OCI-LY1 (cell line): ENCODE measurements at regions not wholly inside any gene's neighbourhood (a gene's known extent, or its start where the extent isn't known, plus 50 kb on each side); places are given as distances from the start of the nearest gene placed in this dataset.

Experiments
- H2AFZ ChIP-seq: fragments of 200-600 bp; sonication (generic), shearing (Covaris generic); 2 replicates; pipeline ENCODE4 v1.6.0; 2014; ENCODE audit warnings: antibody characterized with exemption, mild to moderate bottlenecking, low read length
- H3F3A ChIP-seq: fragments of 200-600 bp; sonication (generic), shearing (Covaris generic); 2 replicates; pipeline ENCODE4 v1.6.0; 2014; ENCODE audit warnings: mild to moderate bottlenecking, antibody characterized with exemption, low read length, moderate library complexity; ENCODE audit not compliant: insufficient read depth
- H3K27ac ChIP-seq: fragments of 200-600 bp; sonication (generic); 2 replicates; pipeline ENCODE4 v1.5.1; 2014; ENCODE audit warnings: low read length, mixed run types, mild to moderate bottlenecking, low read depth; ENCODE audit not compliant: poor library complexity, severe bottlenecking
- H3K27me3 ChIP-seq: fragments of 200-600 bp; sonication (generic); 2 replicates; pipeline ENCODE4 v1.6.0; 2014; ENCODE audit warnings: antibody characterized with exemption, mild to moderate bottlenecking, low read length, moderate library complexity; ENCODE audit not compliant: insufficient read depth
- H3K36me3 ChIP-seq: fragments of 200-600 bp; sonication (generic); 2 replicates; pipeline ENCODE4 v1.6.1; 2014; ENCODE audit warnings: mild to moderate bottlenecking, antibody characterized with exemption, low read length, moderate library complexity, mixed read lengths; ENCODE audit not compliant: insufficient read depth
- H3K4me1 ChIP-seq: fragments of 200-600 bp; sonication (generic); 2 replicates; pipeline ENCODE4 v1.5.1; 2014; ENCODE audit warnings: mild to moderate bottlenecking, low read length, moderate library complexity; ENCODE audit not compliant: insufficient read depth, severe bottlenecking
- H3K4me2 ChIP-seq: fragments of 200-600 bp; sonication (generic), shearing (Covaris generic); 2 replicates; pipeline ENCODE4 v1.6.1; 2014; ENCODE audit warnings: low read length
- H3K4me3 ChIP-seq: fragments of 200-600 bp; sonication (generic); 2 replicates; pipeline ENCODE4 v1.5.1; 2014; ENCODE audit warnings: low read length, low read depth, mild to moderate bottlenecking, mixed read lengths; ENCODE audit not compliant: poor library complexity, severe bottlenecking
- H3K79me2 ChIP-seq: fragments of 200-600 bp; shearing (Covaris generic); 2 replicates; pipeline ENCODE4 v1.6.1; 2016; ENCODE audit warnings: mixed run types, low read length, mixed read lengths; ENCODE audit not compliant: insufficient read depth
- H3K9ac ChIP-seq: fragments of 200-600 bp; sonication (generic), shearing (Covaris generic); 2 replicates; pipeline ENCODE4 v1.6.1; 2014; ENCODE audit warnings: mild to moderate bottlenecking, low read length, mixed read lengths
- H3K9me2 ChIP-seq: fragments of 200-600 bp; sonication (generic), shearing (Covaris generic); 2 replicates; pipeline ENCODE4 v1.6.1; 2014; ENCODE audit warnings: low read depth, mild to moderate bottlenecking, low read length, mixed read lengths
- H3K9me3 ChIP-seq: fragments of 200-600 bp; shearing (Covaris generic); 2 replicates; pipeline ENCODE4 v1.6.1; 2014; ENCODE audit warnings: low read length, mixed read lengths
- H4K20me1 ChIP-seq: fragments of 200-600 bp; sonication (generic), shearing (Covaris generic); 2 replicates; pipeline ENCODE4 v1.6.0; 2016; ENCODE audit warnings: mild to moderate bottlenecking, low read length; ENCODE audit not compliant: insufficient read depth
- EZH2 ChIP-seq: fragments of 200-600 bp; sonication (generic), shearing (Covaris generic); IDR thresholded peaks from 2 replicates; pipeline ENCODE4 v1.8.0; 2017; ENCODE audit warnings: borderline replicate concordance, mixed run types, mild to moderate bottlenecking, antibody characterized with exemption, low read length, moderate library complexity, mixed read lengths
- TF ChIP-seq, protein P1 (sequence below): fragments of 200-600 bp; sonication (generic), shearing (Covaris generic); IDR thresholded peaks from 2 replicates; pipeline ENCODE4 v1.5.1; 2017; ENCODE audit warnings: mild to moderate bottlenecking, antibody characterized with exemption, low read length, moderate library complexity, mixed read lengths

DNA sequence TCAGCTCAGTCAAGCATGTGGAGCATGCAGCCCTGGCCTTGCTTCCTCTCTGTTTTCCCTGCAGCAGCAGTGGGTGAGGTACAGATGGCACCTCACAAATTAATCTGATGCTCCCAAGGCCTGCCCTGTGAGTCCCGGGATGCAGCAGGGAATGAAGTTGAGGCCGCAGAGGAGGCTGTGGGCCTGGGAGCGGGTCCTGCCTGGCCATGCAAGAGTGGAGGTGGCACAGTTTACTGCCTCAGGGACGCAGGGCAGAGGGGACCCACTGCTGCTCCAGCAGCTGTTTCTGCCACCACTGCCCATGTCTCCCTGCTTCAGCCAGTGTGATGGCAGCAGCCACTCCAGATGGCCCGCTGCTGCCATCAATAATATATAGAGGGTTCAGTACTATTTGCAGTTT is 474.6 kb downstream of the EPHA5 start:
- no peaks in the 10 kb centered on the region for H3K9me2 ChIP-seq
- H3K27me3 ChIP-seq, result no peaks in the 10 kb centered on the region
- no peaks in the 10 kb centered on the region for H3K4me1 ChIP-seq
- H3K27ac ChIP-seq, result no peak overlapping the region
- no peaks in the 10 kb centered on the region for H3K36me3 ChIP-seq
- no peaks in the 10 kb centered on the region for H3F3A ChIP-seq
- TF ChIP-seq EZH2, result no peak
- TF ChIP-seq, protein P1, sequence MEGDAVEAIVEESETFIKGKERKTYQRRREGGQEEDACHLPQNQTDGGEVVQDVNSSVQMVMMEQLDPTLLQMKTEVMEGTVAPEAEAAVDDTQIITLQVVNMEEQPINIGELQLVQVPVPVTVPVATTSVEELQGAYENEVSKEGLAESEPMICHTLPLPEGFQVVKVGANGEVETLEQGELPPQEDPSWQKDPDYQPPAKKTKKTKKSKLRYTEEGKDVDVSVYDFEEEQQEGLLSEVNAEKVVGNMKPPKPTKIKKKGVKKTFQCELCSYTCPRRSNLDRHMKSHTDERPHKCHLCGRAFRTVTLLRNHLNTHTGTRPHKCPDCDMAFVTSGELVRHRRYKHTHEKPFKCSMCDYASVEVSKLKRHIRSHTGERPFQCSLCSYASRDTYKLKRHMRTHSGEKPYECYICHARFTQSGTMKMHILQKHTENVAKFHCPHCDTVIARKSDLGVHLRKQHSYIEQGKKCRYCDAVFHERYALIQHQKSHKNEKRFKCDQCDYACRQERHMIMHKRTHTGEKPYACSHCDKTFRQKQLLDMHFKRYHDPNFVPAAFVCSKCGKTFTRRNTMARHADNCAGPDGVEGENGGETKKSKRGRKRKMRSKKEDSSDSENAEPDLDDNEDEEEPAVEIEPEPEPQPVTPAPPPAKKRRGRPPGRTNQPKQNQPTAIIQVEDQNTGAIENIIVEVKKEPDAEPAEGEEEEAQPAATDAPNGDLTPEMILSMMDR, result no peak
- H3K4me3 ChIP-seq, result no peak overlapping the region
- no peak overlapping the region for H3K4me2 ChIP-seq
- H4K20me1 ChIP-seq, result no peaks in the 10 kb centered on the region
- no peaks in the 10 kb centered on the region for H3K79me2 ChIP-seq
- H2AFZ ChIP-seq, result no peak overlapping the region
- no peak overlapping the region for H3K9ac ChIP-seq
- no peaks in the 10 kb centered on the region for H3K9me3 ChIP-seq

DNA sequence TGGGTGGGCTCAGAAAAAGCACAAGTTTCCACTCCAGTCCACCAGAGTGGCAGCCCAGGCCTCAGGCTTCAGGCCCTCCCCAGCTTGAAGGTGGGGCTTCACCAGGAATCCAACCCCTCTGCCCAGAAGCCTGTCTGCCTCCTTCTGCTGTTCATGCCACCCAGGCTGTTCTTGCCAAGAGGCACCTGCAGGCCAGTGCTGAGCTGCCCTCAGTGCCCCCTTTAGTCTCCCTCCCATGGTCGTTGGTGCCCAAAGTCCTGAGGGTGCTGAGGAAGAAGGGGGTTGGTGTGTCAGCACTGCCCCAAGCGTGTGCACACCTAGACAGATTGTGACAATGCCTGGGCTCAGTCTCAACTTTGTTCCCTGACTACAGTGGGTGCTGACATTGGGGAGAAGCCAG is 475.3 kb downstream of the EPHA5 start:
- Histone ChIP-seq H3K79me2 (no peaks in the 10 kb centered on the region), H2AFZ (no peak overlapping the region), H3K4me1 (no peaks in the 10 kb centered on the region), H3K9ac (no peak overlapping the region), H3K27me3 (no peaks in the 10 kb centered on the region), H3K4me3 (no peak overlapping the region), H3K9me2 (no peaks in the 10 kb centered on the region), H3K4me2 (no peak overlapping the region), H4K20me1 (no peaks in the 10 kb centered on the region), H3F3A (no peaks in the 10 kb centered on the region), H3K36me3 (no peaks in the 10 kb centered on the region), H3K9me3 (no peaks in the 10 kb centered on the region), H3K27ac (no peak overlapping the region)
- TF ChIP-seq, protein P1, result no peak
- no peak for TF ChIP-seq EZH2

DNA sequence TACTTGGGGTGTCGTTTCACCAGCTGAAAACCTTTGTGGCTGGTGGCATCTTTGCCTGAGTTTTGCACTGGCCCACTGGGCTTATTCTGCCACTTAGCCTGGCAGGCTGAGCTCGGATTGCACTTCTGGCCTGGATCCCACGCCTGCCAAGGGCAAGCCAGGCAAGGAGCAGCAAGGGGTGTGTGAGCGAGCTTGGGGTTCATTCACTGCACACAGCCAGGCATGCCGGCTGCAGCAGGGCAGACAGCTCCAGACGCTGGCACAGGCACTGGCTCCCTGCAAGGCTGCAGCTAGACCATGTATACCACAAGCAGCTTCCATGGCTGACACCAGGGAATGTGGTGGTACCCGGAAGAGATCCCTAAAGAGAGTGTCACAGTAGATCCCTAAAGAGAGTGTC is 476.3 kb downstream of the EPHA5 start:
- H3K4me3 ChIP-seq, result no peak overlapping the region
- no peak overlapping the region for H3K9ac ChIP-seq
- H3K27me3 ChIP-seq, result no peaks in the 10 kb centered on the region
- no peaks in the 10 kb centered on the region for H3K79me2 ChIP-seq
- H2AFZ ChIP-seq, result no peak overlapping the region
- no peaks in the 10 kb centered on the region for H3K36me3 ChIP-seq
- H4K20me1 ChIP-seq, result no peaks in the 10 kb centered on the region
- no peak overlapping the region for H3K27ac ChIP-seq
- H3K4me2 ChIP-seq, result no peak overlapping the region
- no peaks in the 10 kb centered on the region for H3K9me2 ChIP-seq
- H3F3A ChIP-seq, result no peaks in the 10 kb centered on the region
- H3K9me3 ChIP-seq, result no peaks in the 10 kb centered on the region
- H3K4me1 ChIP-seq, result no peaks in the 10 kb centered on the region
- TF ChIP-seq, protein P1, result no peak
- no peak for TF ChIP-seq EZH2
